ENCODE measurements at regions not wholly inside any gene's neighbourhood (a gene's known extent, or its start where the extent isn't known, plus 50 kb on each side); places are given as distances from the start of the nearest gene placed in this dataset.
"Not testable (repeated sequence)": the region's sequence is repeated elsewhere in the genome, so short reads cannot be mapped to it uniquely, and the experiment has no call there.

- DNase-seq (ENCODE audit: low read depth in 1 of 2, low spot score in 2 of 2): no peak
- Histone ChIP-seq H3K27ac (no peak overlapping the region), H3K36me3 (no peaks in the 10 kb centered on the region)
Measured at GRCh38 chr11:134980819-134981710, 569.0 kb upstream of the B3GAT1 start.

GRCh38 chr11:134979089-134979457 lies 567.0 kb upstream of the B3GAT1 start:
- not testable (repeated sequence) for H3K9me3 ChIP-seq (replicated peaks); H3K36me3 ChIP-seq; DNase-seq (ENCODE audit: low read depth in 1 of 2, low spot score in 2 of 2); H3K27me3 ChIP-seq (replicated peaks); H3K4me3 ChIP-seq; H3K4me1 ChIP-seq (replicated peaks); H3K27ac ChIP-seq

More at GRCh38 chr11:134980819-134981710, 569.0 kb upstream of the B3GAT1 start:
- H3K9me3 ChIP-seq (replicated peaks): no peaks in the 10 kb centered on the region
- no peaks in the 10 kb centered on the region for H3K27me3 ChIP-seq (replicated peaks)
- no peaks in the 10 kb centered on the region for H3K4me1 ChIP-seq (replicated peaks)
- no peak overlapping the region for H3K4me3 ChIP-seq

GRCh38 chr11:134978388-134979088 lies 566.5 kb upstream of the B3GAT1 start:
- H3K9me3 ChIP-seq (replicated peaks): no peaks in the 10 kb centered on the region
- DNase-seq (ENCODE audit: low read depth in 1 of 2, low spot score in 2 of 2): no peak
- H3K27me3 ChIP-seq (replicated peaks): no peaks in the 10 kb centered on the region
- H3K36me3 ChIP-seq: no peaks in the 10 kb centered on the region
- H3K27ac ChIP-seq: no peak overlapping the region
- no peaks in the 10 kb centered on the region for H3K4me1 ChIP-seq (replicated peaks)
- H3K4me3 ChIP-seq: no peak overlapping the region

- H3K36me3 ChIP-seq: no peaks in the 10 kb centered on the region
- H3K27me3 ChIP-seq (replicated peaks): no peaks in the 10 kb centered on the region
- no peak overlapping the region for H3K27ac ChIP-seq
- no peak overlapping the region for H3K4me3 ChIP-seq
- DNase-seq (ENCODE audit: low read depth in 1 of 2, low spot score in 2 of 2): no peak
- H3K4me1 ChIP-seq (replicated peaks): no peaks in the 10 kb centered on the region
- H3K9me3 ChIP-seq (replicated peaks): no peaks in the 10 kb centered on the region
Measured at GRCh38 chr11:134976551-134976950, 564.5 kb upstream of the B3GAT1 start.

GRCh38 chr11:134975866-134976376 lies 563.9 kb upstream of the B3GAT1 start:
- no peak overlapping the region for H3K4me3 ChIP-seq
- no peaks in the 10 kb centered on the region for H3K36me3 ChIP-seq
- H3K27me3 ChIP-seq (replicated peaks): no peaks in the 10 kb centered on the region
- DNase-seq (ENCODE audit: low read depth in 1 of 2, low spot score in 2 of 2): no peak
- H3K4me1 ChIP-seq (replicated peaks): no peaks in the 10 kb centered on the region
- no peaks in the 10 kb centered on the region for H3K9me3 ChIP-seq (replicated peaks)
- H3K27ac ChIP-seq: no peak overlapping the region

GRCh38 chr11:134973801-134974200 lies 561.8 kb upstream of the B3GAT1 start:
- no peak overlapping the region for H3K4me3 ChIP-seq
- no peaks in the 10 kb centered on the region for H3K4me1 ChIP-seq (replicated peaks)
- no peak for DNase-seq (ENCODE audit: low read depth in 1 of 2, low spot score in 2 of 2)
- no peak overlapping the region for H3K27ac ChIP-seq
- H3K27me3 ChIP-seq (replicated peaks): no peaks in the 10 kb centered on the region
- no peaks in the 10 kb centered on the region for H3K9me3 ChIP-seq (replicated peaks)
- no peaks in the 10 kb centered on the region for H3K36me3 ChIP-seq

GRCh38 chr11:134971381-134971780 lies 559.3 kb upstream of the B3GAT1 start:
- Histone ChIP-seq H3K9me3 (replicated peaks) (no peaks in the 10 kb centered on the region), H3K36me3 (no peaks in the 10 kb centered on the region), H3K4me1 (replicated peaks) (no peaks in the 10 kb centered on the region), H3K27ac (no peak overlapping the region), H3K27me3 (replicated peaks) (no peaks in the 10 kb centered on the region), H3K4me3 (no peak overlapping the region)
- no peak for DNase-seq (ENCODE audit: low read depth in 1 of 2, low spot score in 2 of 2)

- Histone ChIP-seq H3K9me3 (replicated peaks) (no peaks in the 10 kb centered on the region), H3K36me3 (no peaks in the 10 kb centered on the region), H3K4me1 (replicated peaks) (no peaks in the 10 kb centered on the region), H3K27me3 (replicated peaks) (no peaks in the 10 kb centered on the region), H3K27ac (no peak overlapping the region), H3K4me3 (no peak overlapping the region)
- no peak for DNase-seq (ENCODE audit: low read depth in 1 of 2, low spot score in 2 of 2)
Measured at GRCh38 chr11:134967746-134968145, 555.7 kb upstream of the B3GAT1 start.

- H3K4me1 ChIP-seq (replicated peaks); DNase-seq (ENCODE audit: low read depth in 1 of 2, low spot score in 2 of 2); H3K27me3 ChIP-seq (replicated peaks); H3K27ac ChIP-seq; H3K4me3 ChIP-seq; H3K9me3 ChIP-seq (replicated peaks); H3K36me3 ChIP-seq: not testable (repeated sequence)
Measured at GRCh38 chr11:134961386-134961785, 549.3 kb upstream of the B3GAT1 start.

- Histone ChIP-seq H3K4me3 (no peak overlapping the region), H3K9me3 (replicated peaks) (no peaks in the 10 kb centered on the region)
- no peak for DNase-seq (ENCODE audit: low read depth in 1 of 2, low spot score in 2 of 2)
Measured at GRCh38 chr11:134958870-134959269, 546.8 kb upstream of the B3GAT1 start.

GRCh38 chr11:134958336-134958640 lies 546.2 kb upstream of the B3GAT1 start:
- Histone ChIP-seq H3K9me3 (replicated peaks) (no peaks in the 10 kb centered on the region), H3K4me1 (replicated peaks) (no peaks in the 10 kb centered on the region)
- DNase-seq (ENCODE audit: low read depth in 1 of 2, low spot score in 2 of 2): no peak

More at GRCh38 chr11:134958870-134959269, 546.8 kb upstream of the B3GAT1 start:
- no peaks in the 10 kb centered on the region for H3K4me1 ChIP-seq (replicated peaks)
- no peaks in the 10 kb centered on the region for H3K36me3 ChIP-seq
- no peaks in the 10 kb centered on the region for H3K27me3 ChIP-seq (replicated peaks)
- H3K27ac ChIP-seq: no peak overlapping the region

GRCh38 chr11:134957540-134958335 lies 545.7 kb upstream of the B3GAT1 start:
- Histone ChIP-seq H3K4me3 (no peak overlapping the region), H3K27me3 (replicated peaks) (no peaks in the 10 kb centered on the region), H3K9me3 (replicated peaks) (no peaks in the 10 kb centered on the region), H3K4me1 (replicated peaks) (no peaks in the 10 kb centered on the region), H3K27ac (no peak overlapping the region), H3K36me3 (no peaks in the 10 kb centered on the region)
- no peak for DNase-seq (ENCODE audit: low read depth in 1 of 2, low spot score in 2 of 2)

More at GRCh38 chr11:134958336-134958640, 546.2 kb upstream of the B3GAT1 start:
- no peaks in the 10 kb centered on the region for H3K36me3 ChIP-seq
- H3K27ac ChIP-seq: no peak overlapping the region
- H3K4me3 ChIP-seq: no peak overlapping the region
- no peaks in the 10 kb centered on the region for H3K27me3 ChIP-seq (replicated peaks)

- Histone ChIP-seq H3K27ac (no peak overlapping the region), H3K9me3 (replicated peaks) (no peaks in the 10 kb centered on the region), H3K4me3 (no peak overlapping the region), H3K36me3 (no peaks in the 10 kb centered on the region), H3K27me3 (replicated peaks) (no peaks in the 10 kb centered on the region), H3K4me1 (replicated peaks) (no peaks in the 10 kb centered on the region)
- no peak for DNase-seq (ENCODE audit: low read depth in 1 of 2, low spot score in 2 of 2)
Measured at GRCh38 chr11:134956450-134957210, 544.6 kb upstream of the B3GAT1 start.
